HepG2 (cell line): ENCODE measurements at regions not wholly inside any gene's neighbourhood (a gene's known extent, or its start where the extent isn't known, plus 50 kb on each side); places are given as distances from the start of the nearest gene placed in this dataset.

Source experiments
- ATAC-seq: fragments of 200-7000 bp; cut with Tn5 transposase; 3 replicates; pipeline ENCODE4 v1.9.1; 2020; ENCODE audit warnings: mild to moderate bottlenecking, moderate library complexity
- BruUV-seq: library from RNA; stranded (reverse); fragments of 400-500 nt; replicated peaks from 2 replicates; lab custom pipeline; 2021; lab: Mats Ljungman, UMichigan
- CTCF ChIA-PET: fragments of 300-600 bp; formaldehyde crosslinking; extraction: SDS; loops from one replicate; lab custom pipeline; 2021; ENCODE audit warnings: low total read pairs, inconsistent platforms, low intra/inter-chr PET ratio; lab: Yijun Ruan, JAX
- POLR2A ChIA-PET: fragments of 350-600 bp; sonication (Branson Sonifier 250); formaldehyde crosslinking; loops from one replicate; lab custom pipeline; 2020; ENCODE audit warnings: antibody characterized with exemption, inconsistent platforms; lab: Yijun Ruan, JAX
- DNase-seq: peaks from one replicate; pipeline ENCODE4 v3.0.0-alpha.2; 2015; ENCODE audit warnings: low spot score
- FAIRE-seq: peaks from 3 replicates; lab custom pipeline; 2011; peaks lifted over from hg19 to GRCh38; lab: Jason Lieb, UNC
- H2AFZ ChIP-seq: one replicate; pipeline ENCODE4 v1.6.1; 2011; ENCODE audit warnings: low read length, inconsistent platforms
- H3K27ac ChIP-seq: fragments of 300-600 bp; 3 replicates; pipeline ENCODE4 v1.8.0; 2011; ENCODE audit warnings: mixed run types, mild to moderate bottlenecking, mixed read lengths, low read length, inconsistent platforms; ENCODE audit not compliant: insufficient read depth; ENCODE audit errors: extremely low read length
- H3K27me3 ChIP-seq, 2 experiments: fragments of 200-600 bp in 1 of 2; 2 replicates in 1 of 2; 3 replicates in 1 of 2; pipeline versions ENCODE4 v1.6.0 to v1.8.0; 2011; ENCODE audit warnings: low read length in 2 of 2, mild to moderate bottlenecking in 2 of 2, moderate library complexity in 2 of 2, inconsistent platforms in 1 of 2; ENCODE audit not compliant: insufficient read depth in 2 of 2, control insufficient read depth in 1 of 2
- H3K36me3 ChIP-seq, 2 experiments: fragments of 200-600 bp in 1 of 2; replicated peaks in 1 of 2; 2 replicates in 1 of 2; 3 replicates in 1 of 2; pipeline versions ENCODE4 v1.5.1 to v1.8.0; 2011; ENCODE audit warnings: low read length in 2 of 2, inconsistent platforms in 1 of 2; ENCODE audit not compliant: insufficient read depth in 2 of 2, control insufficient read depth in 1 of 2
- H3K4me1 ChIP-seq: 2 replicates; pipeline ENCODE4 v1.5.1; 2012; ENCODE audit warnings: low read length, inconsistent platforms; ENCODE audit not compliant: insufficient read depth
- H3K4me2 ChIP-seq: 2 replicates; pipeline ENCODE4 v1.6.0; 2011; ENCODE audit warnings: low read depth, low read length, inconsistent platforms
- H3K4me3 ChIP-seq, 3 experiments: fragments of 200-600 bp in 1 of 3; sonication (generic), shearing (Covaris generic) in 1 of 3; replicated peaks in 1 of 3; 2 replicates each; pipeline ENCODE4 v1.5.1; 2011 to 2016; ENCODE audit warnings: low read length in 3 of 3, inconsistent platforms in 2 of 3, low read depth in 2 of 3, mild to moderate bottlenecking in 2 of 3, control low read depth in 1 of 3, mixed read lengths in 1 of 3; ENCODE audit not compliant: insufficient read depth in 1 of 3
- H3K79me2 ChIP-seq: one replicate; pipeline ENCODE4 v1.6.1; 2011; ENCODE audit warnings: low read length, inconsistent platforms; ENCODE audit not compliant: insufficient read depth
- H3K9ac ChIP-seq: 2 replicates; pipeline ENCODE4 v1.6.0; 2011; ENCODE audit warnings: mild to moderate bottlenecking, low read depth, low read length, inconsistent platforms; ENCODE audit not compliant: insufficient read depth
- H3K9me3 ChIP-seq: 2 replicates; pipeline ENCODE4 v1.5.1; 2012; ENCODE audit warnings: mild to moderate bottlenecking, low read length
- H4K20me1 ChIP-seq: 2 replicates; pipeline ENCODE4 v1.6.0; 2011; ENCODE audit warnings: inconsistent platforms, mild to moderate bottlenecking, low read length, moderate library complexity; ENCODE audit not compliant: insufficient read depth
- CBFB ChIP-seq: sonication (generic); formaldehyde crosslinking; IDR thresholded peaks from 2 replicates; pipeline ENCODE4 v1.4.0; 2020; ENCODE audit warnings: missing genetic modification reagents
- FOXA1 ChIP-seq, 2 experiments: fragments of 450-650 bp in 1 of 2; sonication (generic) in 1 of 2; formaldehyde crosslinking in 1 of 2; IDR thresholded peaks; 2 replicates each; pipeline versions ENCODE4 v1.4.0 to v1.6.1; 2016 to 2020; ENCODE audit warnings: missing genetic modification reagents in 1 of 2
- TOPORS ChIP-seq: sonication (generic); formaldehyde crosslinking; IDR thresholded peaks from 2 replicates; pipeline ENCODE4 v1.8.0; 2023; ENCODE audit warnings: mild to moderate bottlenecking, missing genetic modification reagents
- ZNF281 ChIP-seq: sonication (generic); formaldehyde crosslinking; IDR thresholded peaks from 2 replicates; pipeline ENCODE4 v1.4.0; 2020; ENCODE audit warnings: missing genetic modification reagents, borderline replicate concordance
- WGBS: methylation state at CpG from one replicate; pipeline ENCODE4 v1.1.6; 2017; ENCODE audit warnings: low lambda C conversion rate; 5-methylcytosine and 5-hydroxymethylcytosine counted together
- in situ Hi-C: cut with HindIII; loops from 2 replicates; pipeline ENCODE4 v1.10.0; 2017; ENCODE audit warnings: low pct_unique_long_range_greater_than_20kb; ENCODE audit not compliant: extremely low pct_ligation_motif_present
- intact Hi-C: fragments of 100-400 bp; cut with micrococcal nuclease; formaldehyde crosslinking; loops from one replicate; pipeline ENCODE4 v1.10.0; 2022; ENCODE audit not compliant: unreplicated experiment

- H4K20me1 ChIP-seq = no peaks in the 10 kb centered on the region
- ATAC-seq (no peak), DNase-seq (no peak), FAIRE-seq (no peak)
- H2AFZ ChIP-seq = no peak overlapping the region
- no peaks in the 10 kb centered on the region for H3K36me3 ChIP-seq
- BruUV-seq = no TSS peak
- no peaks in the 10 kb centered on the region for H3K79me2 ChIP-seq
- CTCF ChIA-PET = no interaction called here
- no peak overlapping the region for H3K9ac ChIP-seq
- no peaks in the 10 kb centered on the region for H3K9me3 ChIP-seq
- H3K4me2 ChIP-seq = no peak overlapping the region
- H3K27ac ChIP-seq = no peak overlapping the region
- no peak for TF ChIP-seq TOPORS (CRISPR knock-in tag)
- no peak overlapping the region for H3K4me3 ChIP-seq
- intact Hi-C loops = no loop called here
- WGBS = 3% methylated on average over 5 of the region's 5 CpGs
- H3K27me3 ChIP-seq = 0 out of 5 replicates have a peak, but pooled peaks cover 0 to 3% of the 10 kb centered on the region in 2 experiments
- H3K4me1 ChIP-seq = no peaks in the 10 kb centered on the region
- POLR2A ChIA-PET = no interaction called here
- in situ Hi-C loops = no loop called here
Observed at GRCh38 chr6:18561037-18561750, 174.0 kb downstream of the RNF144B start.

- H3K36me3 ChIP-seq = no peaks in the 10 kb centered on the region
- CTCF ChIA-PET = no interaction called here
- no peaks in the 10 kb centered on the region for H3K9me3 ChIP-seq
- BruUV-seq = no TSS peak
- H3K4me1 ChIP-seq = no peaks in the 10 kb centered on the region
- POLR2A ChIA-PET = no interaction called here
- H3K27me3 ChIP-seq = 0 out of 5 replicates have a peak, but pooled peaks cover 0 to 3% of the 10 kb centered on the region in 2 experiments
- FAIRE-seq (no peak), DNase-seq (no peak), ATAC-seq (no peak)
- 38% methylated on average over 5 of the region's 5 CpGs for WGBS
- H4K20me1 ChIP-seq = no peaks in the 10 kb centered on the region
- TF ChIP-seq ZNF281 (CRISPR knock-in tag) (no peak), CBFB (CRISPR knock-in tag) (no peak), FOXA1 (IDR thresholded peaks at IDR 0.05) (no peak), FOXA1 (CRISPR knock-in tag; IDR thresholded peaks at IDR 0.05) (no peak)
- no peak overlapping the region for H3K9ac ChIP-seq
- intact Hi-C loops = no loop called here
- H3K4me3 ChIP-seq = no peak overlapping the region
- no peak overlapping the region for H3K27ac ChIP-seq
- in situ Hi-C loops = no loop called here
- no peak overlapping the region for H3K4me2 ChIP-seq
- no peak overlapping the region for H2AFZ ChIP-seq
- H3K79me2 ChIP-seq = no peaks in the 10 kb centered on the region
Observed at GRCh38 chr6:18562726-18563125, 175.6 kb downstream of the RNF144B start.
